NCI-H1436 (cell line): ENCODE measurements at regions not wholly inside any gene's neighbourhood (a gene's known extent, or its start where the extent isn't known, plus 50 kb on each side); places are given as distances from the start of the nearest gene placed in this dataset.

ENCODE experiments used
- DNase-seq: peaks from one replicate; lab custom pipeline; 2025; lab: John Stamatoyannopoulos, UW

- no peak for DNase-seq
Measured at GRCh38 chr6:139514819-139515218, 140.4 kb upstream of the CITED2 start.

- DNase-seq = no peak
Measured at GRCh38 chr6:139510040-139510790, 135.8 kb upstream of the CITED2 start.

- no peak for DNase-seq
Measured at GRCh38 chr6:139509167-139509566, 134.7 kb upstream of the CITED2 start.

GRCh38 chr6:139508576-139508975, 134.1 kb upstream of the CITED2 start:
- DNase-seq = no peak

- DNase-seq = no peak
Measured at GRCh38 chr6:139508023-139508422, 133.6 kb upstream of the CITED2 start.

- DNase-seq = no peak
Measured at GRCh38 chr6:139500977-139501376, 126.5 kb upstream of the CITED2 start.

GRCh38 chr6:139498715-139499114, 124.3 kb upstream of the CITED2 start:
- DNase-seq = no peak

GRCh38 chr6:139497345-139497961, 123.0 kb upstream of the CITED2 start:
- DNase-seq = no peak

GRCh38 chr6:139496654-139497344, 122.4 kb upstream of the CITED2 start:
- no peak for DNase-seq

- DNase-seq = no peak
Measured at GRCh38 chr6:139494376-139494990, 120.0 kb upstream of the CITED2 start.

- no peak for DNase-seq
Measured at GRCh38 chr6:139490482-139490881, 116.0 kb upstream of the CITED2 start.

- DNase-seq = no peak
Measured at GRCh38 chr6:139486476-139486799, 112.0 kb upstream of the CITED2 start.

- no peak for DNase-seq
Measured at GRCh38 chr6:139485742-139486475, 111.5 kb upstream of the CITED2 start.

- DNase-seq = no peak
Measured at GRCh38 chr6:139485185-139485584, 110.7 kb upstream of the CITED2 start.

GRCh38 chr6:139483079-139483478, 108.6 kb upstream of the CITED2 start:
- DNase-seq = no peak

- peak; percentile 39 for DNase-seq
Measured at GRCh38 chr6:139482287-139482686, 107.8 kb upstream of the CITED2 start.

- no peak for DNase-seq
Measured at GRCh38 chr6:139480356-139481165, 106.1 kb upstream of the CITED2 start.

- no peak for DNase-seq
Measured at GRCh38 chr6:139479433-139480222, 105.2 kb upstream of the CITED2 start.

- DNase-seq = no peak
Measured at GRCh38 chr6:139475646-139476045, 101.2 kb upstream of the CITED2 start.

- no peak for DNase-seq
Measured at GRCh38 chr6:139475241-139475640, 100.8 kb upstream of the CITED2 start.
